ENCODE measurements at regions not wholly inside any gene's neighbourhood (a gene's known extent, or its start where the extent isn't known, plus 50 kb on each side); places are given as distances from the start of the nearest gene placed in this dataset.
"Not testable (repeated sequence)": the region's sequence is repeated elsewhere in the genome, so short reads cannot be mapped to it uniquely, and the experiment has no call there.

- H2AFZ ChIP-seq (ENCODE audit: low read depth, low read length) = no peak overlapping the region
Observed at GRCh38 chr7:119967221-119967620, 305.8 kb upstream of the KCND2 start.

GRCh38 chr7:119968411-119968810 is 304.6 kb upstream of the KCND2 start:
- H3K9me2 ChIP-seq (ENCODE audit: insufficient read depth, low read length); H3F3A ChIP-seq (ENCODE audit: insufficient read depth, low read length, poor library complexity, severe bottlenecking); H3K27ac ChIP-seq (ENCODE audit: low read length); H3K9ac ChIP-seq (ENCODE audit: low read length); H3K4me3 ChIP-seq (ENCODE audit: low read length); H4K20me1 ChIP-seq (ENCODE audit: insufficient read depth); H3K9me3 ChIP-seq (ENCODE audit: low read length); H3K79me2 ChIP-seq (replicated peaks; ENCODE audit: insufficient read depth, low read length); H3K36me3 ChIP-seq (ENCODE audit: insufficient read depth, low read length); H2AFZ ChIP-seq (ENCODE audit: low read depth, low read length); H3K27me3 ChIP-seq (ENCODE audit: insufficient read depth, low read depth, low read length); H3K4me2 ChIP-seq (ENCODE audit: low read length): not testable (repeated sequence)

More at GRCh38 chr7:119967221-119967620, 305.8 kb upstream of the KCND2 start:
- H3K4me3 ChIP-seq (ENCODE audit: low read length) = no peak overlapping the region
- H3K9ac ChIP-seq (ENCODE audit: low read length) = no peak overlapping the region
- H4K20me1 ChIP-seq (ENCODE audit: insufficient read depth) = no peaks in the 10 kb centered on the region
- H3K79me2 ChIP-seq (replicated peaks; ENCODE audit: insufficient read depth, low read length) = no peaks in the 10 kb centered on the region
- H3K9me3 ChIP-seq (ENCODE audit: low read length) = no peaks in the 10 kb centered on the region
- no peaks in the 10 kb centered on the region for H3F3A ChIP-seq (ENCODE audit: insufficient read depth, low read length, poor library complexity, severe bottlenecking)
- no peak overlapping the region for H3K4me2 ChIP-seq (ENCODE audit: low read length)
- H3K9me2 ChIP-seq (ENCODE audit: insufficient read depth, low read length) = no peaks in the 10 kb centered on the region
- no peak overlapping the region for H3K27ac ChIP-seq (ENCODE audit: low read length)
- TF ChIP-seq REST (IDR thresholded peaks at IDR 0.05; ENCODE audit: borderline replicate concordance) (no peak), EP300 (conservative IDR thresholded peaks at IDR 0.05; ENCODE audit: poor library complexity, severe bottlenecking) (no peak), RAD21 (conservative IDR thresholded peaks at IDR 0.05) (no peak), TAF1 (IDR thresholded peaks at IDR 0.05; ENCODE audit: low read depth) (no peak), SMC3 (conservative IDR thresholded peaks at IDR 0.05; ENCODE audit: poor library complexity) (no peak)
- H3K36me3 ChIP-seq (ENCODE audit: insufficient read depth, low read length) = no peaks in the 10 kb centered on the region
- no peaks in the 10 kb centered on the region for H3K27me3 ChIP-seq (ENCODE audit: insufficient read depth, low read depth, low read length)

GRCh38 chr7:119969054-119969453 is 303.9 kb upstream of the KCND2 start:
- no peak for TF ChIP-seq EP300 (conservative IDR thresholded peaks at IDR 0.05; ENCODE audit: poor library complexity, severe bottlenecking)
- TF ChIP-seq EZH2 (IDR thresholded peaks at IDR 0.05; ENCODE audit: borderline replicate concordance, insufficient read depth, low read length, poor library complexity, severe bottlenecking) = no peak
- no peak for TF ChIP-seq RAD21 (conservative IDR thresholded peaks at IDR 0.05)
- no peak for TF ChIP-seq REST (IDR thresholded peaks at IDR 0.05; ENCODE audit: borderline replicate concordance)
- TF ChIP-seq CTCF (IDR thresholded peaks at IDR 0.05; ENCODE audit: poor library complexity, severe bottlenecking) = no peak
- TF ChIP-seq MXI1 (conservative IDR thresholded peaks at IDR 0.05; ENCODE audit: poor library complexity, severe bottlenecking) = no peak
- no peak for TF ChIP-seq SMC3 (conservative IDR thresholded peaks at IDR 0.05; ENCODE audit: poor library complexity)
- no peak for TF ChIP-seq TAF1 (IDR thresholded peaks at IDR 0.05; ENCODE audit: low read depth)
- no peak for TF ChIP-seq POLR2AphosphoS5 (IDR thresholded peaks at IDR 0.05)
- Histone ChIP-seq H3K79me2 (replicated peaks; ENCODE audit: insufficient read depth, low read length) (no peaks in the 10 kb centered on the region), H3K4me3 (ENCODE audit: low read length) (no peak overlapping the region), H3K27me3 (ENCODE audit: insufficient read depth, low read depth, low read length) (no peaks in the 10 kb centered on the region), H3K27ac (ENCODE audit: low read length) (no peak overlapping the region), H2AFZ (ENCODE audit: low read depth, low read length) (no peak overlapping the region), H3K9me2 (ENCODE audit: insufficient read depth, low read length) (no peaks in the 10 kb centered on the region), H3K36me3 (ENCODE audit: insufficient read depth, low read length) (no peaks in the 10 kb centered on the region), H4K20me1 (ENCODE audit: insufficient read depth) (no peaks in the 10 kb centered on the region), H3K4me2 (ENCODE audit: low read length) (no peak overlapping the region), H3K9ac (ENCODE audit: low read length) (no peak overlapping the region), H3K9me3 (ENCODE audit: low read length) (no peaks in the 10 kb centered on the region), H3F3A (ENCODE audit: insufficient read depth, low read length, poor library complexity, severe bottlenecking) (no peaks in the 10 kb centered on the region)

Data from neural cell (in vitro differentiated cells).